H54 (cell line): ENCODE measurements at regions not wholly inside any gene's neighbourhood (a gene's known extent, or its start where the extent isn't known, plus 50 kb on each side); places are given as distances from the start of the nearest gene placed in this dataset.
"Not testable (repeated sequence)": the region's sequence is repeated elsewhere in the genome, so short reads cannot be mapped to it uniquely, and the experiment has no call there.

Experiments used
- DNase-seq: peaks from one replicate; pipeline ENCODE4 v3.0.0; 2011; ENCODE audit warnings: low spot score, mixed read lengths; ENCODE audit not compliant: insufficient read length
- FAIRE-seq: peaks from 3 replicates; lab custom pipeline; 2011; peaks lifted over from hg19 to GRCh38; lab: Jason Lieb, UNC
- POLR2A ChIP-seq: IDR thresholded peaks from 2 replicates; pipeline ENCODE4 v1.6.1; 2011; ENCODE audit warnings: low read depth, mild to moderate bottlenecking, low read length

DNA sequence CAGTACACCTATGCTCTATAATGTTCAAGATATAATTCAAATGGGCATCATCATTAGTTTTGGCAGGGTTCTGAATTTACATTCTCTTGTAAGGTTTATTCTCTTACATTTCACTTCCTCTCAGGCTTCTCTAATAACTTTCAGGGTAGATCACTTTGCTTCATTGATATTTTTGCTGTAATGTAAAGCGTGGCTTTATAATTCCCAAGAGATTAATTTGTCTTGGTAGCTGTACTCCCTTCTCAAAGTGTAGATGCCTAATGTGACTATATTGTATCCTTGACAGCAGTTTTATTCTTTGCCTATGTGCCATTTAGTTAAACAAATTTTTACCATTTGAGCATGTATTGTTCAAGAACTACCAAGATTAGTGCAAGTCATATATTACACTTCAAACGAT lies 889.1 kb downstream of the TAF11L14 start:
- FAIRE-seq: no peak

DNA sequence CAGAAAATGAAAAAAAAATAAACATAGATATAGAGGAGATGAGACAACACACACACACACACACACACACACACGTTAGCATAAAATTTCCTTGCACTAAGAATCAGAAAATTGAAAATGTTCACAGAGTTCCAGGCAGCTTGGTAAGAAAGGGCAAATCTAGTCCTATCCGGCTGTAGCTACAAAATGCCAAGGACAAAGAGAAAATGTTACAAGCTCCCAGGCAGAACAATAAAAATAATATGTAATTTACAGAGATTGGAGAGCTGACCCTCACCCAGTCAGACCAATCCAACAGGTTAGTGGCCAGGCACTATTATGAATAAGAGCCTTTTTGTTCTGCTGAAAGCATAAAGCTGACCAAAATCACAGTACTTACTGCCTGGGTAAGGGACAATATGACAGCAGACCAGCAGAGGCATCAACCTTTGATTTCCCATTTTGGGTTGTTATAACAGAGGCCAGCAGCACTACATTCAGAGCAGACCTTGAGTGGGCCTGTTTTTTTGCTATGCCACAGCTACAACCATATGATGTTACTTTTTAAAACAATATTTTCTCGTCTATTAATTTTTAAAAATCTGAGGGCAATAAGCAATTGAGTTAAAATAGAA lies 892.6 kb downstream of the TAF11L14 start:
- DNase-seq (no peak), FAIRE-seq (no peak)
- no peak for TF ChIP-seq POLR2A

More for the DNA sequence above, 889.1 kb downstream of the TAF11L14 start:
- no peak for DNase-seq
- no peak for TF ChIP-seq POLR2A

DNA sequence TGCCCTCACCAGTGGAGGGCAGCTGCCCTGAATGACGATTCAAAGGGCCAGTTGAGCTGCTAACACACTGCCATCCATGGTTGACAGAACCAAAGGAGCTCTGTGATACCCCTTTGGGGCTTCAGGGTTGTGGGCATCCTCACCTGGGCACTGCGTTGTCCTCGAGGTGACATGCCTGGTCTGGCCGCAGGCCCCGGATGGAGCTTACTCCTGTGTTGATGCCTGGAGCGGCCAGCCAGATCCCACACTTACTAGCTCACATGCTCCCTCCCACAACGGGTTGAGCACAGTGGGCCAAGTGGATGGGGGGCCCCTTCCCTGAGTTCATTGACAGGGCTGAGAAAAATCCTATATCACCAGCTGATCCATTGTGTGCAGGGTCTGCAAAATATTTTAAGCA lies 898.9 kb downstream of the TAF11L14 start:
- FAIRE-seq (no peak), DNase-seq (no peak)
- TF ChIP-seq POLR2A: no peak

DNA sequence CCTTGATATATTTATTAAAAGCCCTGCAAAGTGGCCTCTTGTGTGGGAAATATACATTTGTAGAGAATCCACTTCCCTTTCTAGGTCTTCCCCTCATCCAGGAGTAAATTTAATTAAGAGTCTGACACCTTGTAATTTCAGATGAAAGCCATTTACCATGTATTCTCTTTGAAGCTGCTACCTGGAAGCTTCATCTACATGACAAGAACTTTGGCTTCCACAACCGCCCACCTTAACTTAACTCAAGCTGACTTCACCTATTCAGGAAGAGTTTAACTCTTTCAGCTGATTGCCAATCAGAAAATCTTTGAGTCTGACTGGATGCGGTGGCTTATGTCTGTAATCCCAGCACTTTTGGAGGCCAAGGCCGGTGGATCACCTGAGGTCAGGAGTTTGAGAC lies 899.9 kb downstream of the TAF11L14 start:
- FAIRE-seq (no peak), DNase-seq (no peak)
- no peak for TF ChIP-seq POLR2A

DNA sequence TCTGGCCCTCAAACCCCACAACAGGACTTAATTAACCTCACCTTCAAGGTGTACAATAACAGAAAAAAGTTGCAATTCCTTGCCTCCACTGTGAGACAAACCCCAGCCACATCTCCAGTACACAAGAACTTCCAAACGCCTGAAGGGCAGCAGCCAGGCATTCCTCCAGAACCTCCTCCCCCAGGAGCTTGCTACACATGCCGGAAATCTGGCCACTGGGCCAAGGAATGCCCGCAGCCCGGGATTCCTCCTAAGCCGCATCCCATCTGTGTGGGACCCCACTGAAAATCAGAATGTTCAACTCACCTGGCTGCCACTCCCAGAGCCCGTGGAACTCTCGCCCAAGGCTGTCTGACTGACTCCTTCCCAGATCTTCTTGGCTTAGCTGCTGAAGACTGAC lies 901.5 kb downstream of the TAF11L14 start:
- FAIRE-seq, DNase-seq: not testable (repeated sequence)

DNA sequence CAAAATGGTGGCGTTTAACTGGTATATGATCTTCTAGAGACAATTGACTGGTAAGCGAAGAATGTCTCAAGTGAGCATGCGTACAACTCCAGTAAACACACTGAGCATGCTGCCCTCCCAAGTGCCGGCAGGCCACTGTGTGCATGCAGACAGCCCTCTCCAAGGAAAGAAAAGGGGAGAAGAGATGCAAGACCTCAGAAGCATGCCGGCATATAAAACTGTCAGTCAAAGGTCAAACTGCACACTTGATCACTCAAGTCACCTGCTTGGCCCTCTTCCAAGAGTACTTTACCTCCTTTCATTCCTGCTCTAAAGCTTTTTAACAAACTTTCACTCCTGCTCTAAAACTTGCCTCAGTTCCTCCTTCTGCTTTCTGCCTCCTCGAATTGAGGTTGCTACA lies 910.2 kb downstream of the TAF11L14 start:
- DNase-seq: no peak
- no peak for FAIRE-seq
- no peak for TF ChIP-seq POLR2A

DNA sequence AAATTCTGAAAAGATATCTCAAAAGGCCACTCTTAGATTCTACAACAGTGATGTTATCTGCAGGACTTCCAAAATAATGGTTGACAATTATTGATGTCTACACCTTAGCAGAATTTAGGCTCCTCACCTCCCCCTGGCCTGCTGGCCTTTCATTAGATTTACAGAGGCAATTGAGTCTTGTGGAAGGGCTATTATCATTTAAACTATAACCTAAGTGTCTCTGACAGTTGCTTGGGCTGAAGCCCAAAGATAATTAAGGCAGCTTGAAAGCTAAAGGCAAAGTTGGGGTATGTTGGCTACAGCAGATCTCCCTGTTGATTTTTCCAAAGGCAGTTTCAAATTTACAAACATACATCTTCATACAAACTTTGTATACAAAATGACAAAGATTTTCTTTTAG lies 912.3 kb downstream of the TAF11L14 start:
- no peak for TF ChIP-seq POLR2A
- DNase-seq (no peak), FAIRE-seq (no peak)

DNA sequence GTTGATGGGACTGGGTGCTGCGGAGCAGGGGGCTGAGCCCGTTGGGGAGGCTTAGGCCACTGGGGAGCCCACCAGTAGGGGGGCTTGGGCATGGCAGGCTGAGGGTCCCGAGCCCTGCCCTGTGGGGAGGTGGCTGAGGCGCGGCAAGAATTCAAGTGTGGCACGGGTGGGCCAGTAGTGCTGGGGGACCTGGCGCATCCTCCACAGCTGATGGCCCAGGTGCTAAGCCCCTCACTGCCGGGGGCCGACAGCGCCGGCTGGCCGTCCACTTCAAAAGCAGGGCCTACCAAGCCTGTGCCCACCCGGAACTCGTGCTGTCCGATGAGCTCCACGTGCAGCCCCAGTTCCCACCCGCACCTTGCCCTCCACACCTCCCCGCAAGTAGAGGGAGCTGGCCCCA lies 917.5 kb downstream of the TAF11L14 start:
- DNase-seq: no peak
- TF ChIP-seq POLR2A: no peak
- FAIRE-seq: no peak

DNA sequence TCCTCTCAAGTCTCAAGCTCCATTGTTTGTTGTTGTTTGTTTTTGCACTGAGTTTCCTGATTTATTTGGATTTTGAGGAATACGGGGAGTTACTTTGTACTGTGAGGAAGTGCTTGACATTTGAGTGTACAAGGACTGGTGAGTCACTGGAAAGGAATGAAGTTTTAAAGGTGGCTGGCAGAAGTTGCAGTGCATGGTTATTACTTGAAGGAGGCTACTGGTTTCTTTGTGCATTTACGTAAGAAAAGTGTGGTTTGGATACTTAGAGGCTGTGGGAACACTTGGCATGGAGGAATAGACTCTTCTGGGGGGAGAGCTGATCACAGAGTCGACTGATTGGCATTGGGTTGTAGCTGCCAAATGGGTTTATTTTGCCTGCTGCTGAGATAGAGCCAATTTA lies 919.0 kb downstream of the TAF11L14 start:
- peak; percentile 98 for FAIRE-seq
- no peak for TF ChIP-seq POLR2A
- DNase-seq: peak; percentile 27

DNA sequence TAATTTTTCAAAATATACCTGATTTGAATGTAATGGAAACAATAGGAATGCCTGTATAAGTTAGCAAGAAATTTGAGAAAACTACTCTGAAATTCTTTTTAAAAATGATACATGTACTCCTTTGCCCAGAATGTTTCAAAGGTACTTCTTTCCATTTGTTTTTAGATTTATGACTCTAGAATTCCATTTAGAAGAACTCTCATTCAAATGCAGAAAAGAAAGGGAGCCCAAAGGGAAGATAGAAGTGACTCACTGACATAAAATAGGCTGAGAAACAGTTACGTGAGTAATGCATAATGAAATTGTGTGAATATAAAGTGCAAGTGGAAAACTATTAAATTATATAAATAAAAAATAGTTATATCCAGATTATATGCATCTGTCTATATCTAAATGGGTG lies 926.3 kb downstream of the TAF11L14 start:
- DNase-seq: no peak
- FAIRE-seq: no peak
- TF ChIP-seq POLR2A: no peak

DNA sequence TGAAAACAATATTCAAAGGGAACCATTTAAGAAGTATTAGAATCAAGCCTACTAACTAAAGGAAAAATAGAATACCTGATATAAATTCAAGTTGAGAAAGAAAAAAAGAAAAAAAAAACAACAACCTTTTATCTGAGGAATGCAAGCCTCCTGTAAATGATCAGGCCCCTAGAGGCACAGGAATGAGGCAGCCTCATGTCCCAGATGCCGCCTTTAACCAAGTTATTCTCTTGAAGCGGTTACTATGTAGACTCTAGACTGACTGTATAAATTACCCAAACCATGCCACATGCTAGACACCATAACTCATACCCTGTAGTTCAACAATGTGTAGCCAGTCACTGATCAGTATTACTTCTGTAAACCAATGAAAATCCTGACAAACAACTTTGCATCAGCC lies 929.6 kb downstream of the TAF11L14 start:
- no peak for FAIRE-seq
- TF ChIP-seq POLR2A: no peak
- DNase-seq: no peak

DNA sequence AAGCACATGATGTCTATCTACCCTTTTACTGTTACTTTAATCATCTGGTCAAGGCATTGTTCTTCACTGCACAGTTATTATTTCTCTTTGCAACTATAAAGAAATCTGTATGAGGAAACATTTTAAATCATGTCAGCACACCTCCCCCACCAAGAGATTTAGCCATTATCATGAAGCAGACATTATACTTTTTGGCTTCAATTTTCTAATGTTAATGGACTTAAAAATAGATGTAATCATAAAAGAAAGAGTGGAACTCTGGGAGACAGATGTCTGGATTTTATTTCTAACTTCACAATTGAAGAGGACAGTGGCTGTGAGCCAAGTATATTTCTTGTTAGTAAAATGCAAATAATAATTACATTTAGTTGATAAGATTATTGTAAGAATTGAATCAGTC lies 932.4 kb downstream of the TAF11L14 start:
- DNase-seq: no peak
- FAIRE-seq: no peak

DNA sequence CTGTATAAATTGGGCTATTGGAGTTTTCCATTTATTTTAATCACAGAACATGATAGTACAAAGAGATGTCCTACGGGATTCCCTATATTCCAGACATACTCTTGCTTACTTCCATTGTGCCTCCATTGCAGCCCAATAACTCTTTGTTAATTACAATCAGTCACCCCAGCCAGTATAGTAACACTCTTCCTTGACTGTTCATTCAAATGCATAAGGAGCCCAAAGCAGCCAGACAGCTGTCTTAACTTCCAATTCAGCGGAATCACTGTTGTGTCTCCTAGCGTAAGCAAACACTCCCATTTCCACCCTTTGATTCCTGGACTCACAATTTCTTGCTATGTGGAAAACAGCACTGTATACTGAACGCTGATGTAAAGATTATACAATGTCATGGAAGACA lies 942.3 kb downstream of the TAF11L14 start:
- no peak for DNase-seq
- TF ChIP-seq POLR2A: no peak
- no peak for FAIRE-seq

More for the DNA sequence above, 932.4 kb downstream of the TAF11L14 start:
- TF ChIP-seq POLR2A: no peak

DNA sequence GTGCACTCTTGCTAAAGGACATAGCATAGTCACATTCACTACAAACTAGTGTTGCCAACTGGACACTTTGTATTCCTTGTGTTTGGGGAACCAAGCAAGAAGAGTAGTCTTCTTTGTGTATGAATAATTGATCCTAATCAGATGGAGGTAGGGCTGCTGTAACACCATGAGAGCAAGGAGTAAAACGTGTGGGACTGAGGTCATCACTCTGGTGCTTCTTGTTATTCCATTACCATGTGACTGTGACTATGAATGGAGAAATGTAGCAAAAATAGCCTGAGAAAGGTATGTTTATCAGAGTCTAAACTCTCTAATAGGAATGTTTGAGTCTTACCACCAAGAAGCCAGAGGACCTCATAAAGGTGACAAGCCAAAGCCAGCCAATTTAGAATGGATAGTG lies 966.9 kb downstream of the TAF11L14 start:
- TF ChIP-seq POLR2A: no peak
- FAIRE-seq (peak; percentile 20), DNase-seq (no peak)

DNA sequence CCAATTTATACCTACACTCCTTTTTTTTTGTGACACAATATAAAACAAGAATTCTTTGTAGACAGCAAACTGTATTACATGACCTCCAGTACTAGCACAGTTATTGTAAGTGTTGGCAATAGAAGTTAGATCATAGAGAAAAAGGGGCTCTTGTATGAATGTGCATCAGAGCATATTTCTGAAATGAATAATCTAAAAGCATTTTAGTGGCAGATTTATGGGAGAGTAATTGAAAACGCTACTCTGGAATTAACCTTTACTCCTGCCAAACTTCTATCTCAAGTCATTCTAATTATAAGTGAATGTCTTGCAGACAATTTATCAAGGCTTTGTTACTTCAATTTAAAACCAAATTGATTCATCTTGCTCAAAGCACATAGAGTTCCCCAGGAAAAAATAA lies 968.1 kb downstream of the TAF11L14 start:
- DNase-seq (no peak), FAIRE-seq (no peak)
- TF ChIP-seq POLR2A: no peak
